ENCODE measurements at regions not wholly inside any gene's neighbourhood (a gene's known extent, or its start where the extent isn't known, plus 50 kb on each side); places are given as distances from the start of the nearest gene placed in this dataset.

- in situ Hi-C loops (cut with MboI): no loop called here
- no peak for TF ChIP-seq SMARCE1 (IDR thresholded peaks at IDR 0.05)
- no peak for ATAC-seq
- no peak for FAIRE-seq
- no peak overlapping the region for H3K4me2 ChIP-seq (ENCODE audit: insufficient read depth, low read length)
- no peak overlapping the region for H3K9ac ChIP-seq (ENCODE audit: insufficient read depth in 1 of 2, low read depth in 2 of 2, low read length in 2 of 2)
- WGBS (ENCODE audit: insufficient coverage, low coverage, missing lambda C conversion rate): 0% methylated on average over 3 of the region's 3 CpGs
- no peak overlapping the region for H2AFZ ChIP-seq (ENCODE audit: low read depth, low read length)
- BruUV-seq (replicated peaks): no TSS peak
- ChIA-PET CTCF (ENCODE audit: low intra/inter-chr PET ratio) (no interaction called here), POLR2A (no interaction called here)
- DNase-seq (ENCODE audit: extremely low read depth in 1 of 4, low spot score in 3 of 4): no peak
- H3K27me3 ChIP-seq (ENCODE audit: control insufficient read depth in 2 of 2, insufficient read depth in 2 of 2, low read length in 2 of 2): no peaks in the 10 kb centered on the region
- no peaks in the 10 kb centered on the region for H3K79me2 ChIP-seq (ENCODE audit: control insufficient read depth, insufficient read depth, low read length)
- H3K9me3 ChIP-seq (replicated peaks; ENCODE audit: control insufficient read depth, insufficient read depth, low read depth, low read length): no peaks in the 10 kb centered on the region
- no peaks in the 10 kb centered on the region for H3K9me1 ChIP-seq (ENCODE audit: control insufficient read depth, insufficient read depth, low read length)
- H3K36me3 ChIP-seq (ENCODE audit: control insufficient read depth, insufficient read depth, low read length): no peaks in the 10 kb centered on the region
- no peak overlapping the region for H3K4me3 ChIP-seq
- no peak overlapping the region for H3K27ac ChIP-seq (ENCODE audit: extremely low read depth, low read depth, low read length)
- no peaks in the 10 kb centered on the region for H3K4me1 ChIP-seq (replicated peaks in 1 of 2; ENCODE audit: control insufficient read depth in 2 of 2, insufficient read depth in 2 of 2, low read length in 2 of 2)
- no peaks in the 10 kb centered on the region for H4K20me1 ChIP-seq (replicated peaks; ENCODE audit: control insufficient read depth, insufficient read depth, low read length)
- intact Hi-C loops (cut with micrococcal nuclease): no loop called here
Observed at GRCh38 chrX:122512561-122513072, 671.5 kb upstream of the GRIA3 start.

GRCh38 chrX:122517786-122518185 lies 666.3 kb upstream of the GRIA3 start:
- no peak overlapping the region for H3K9ac ChIP-seq (ENCODE audit: insufficient read depth in 1 of 2, low read depth in 2 of 2, low read length in 2 of 2)
- H3K36me3 ChIP-seq (ENCODE audit: control insufficient read depth, insufficient read depth, low read length): no peaks in the 10 kb centered on the region
- H3K27ac ChIP-seq (ENCODE audit: extremely low read depth, low read depth, low read length): no peak overlapping the region
- ChIA-PET POLR2A (no interaction called here), CTCF (ENCODE audit: low intra/inter-chr PET ratio) (no interaction called here)
- no TSS peak for BruUV-seq (replicated peaks)
- no peaks in the 10 kb centered on the region for H3K27me3 ChIP-seq (ENCODE audit: control insufficient read depth in 2 of 2, insufficient read depth in 2 of 2, low read length in 2 of 2)
- no peak for FAIRE-seq
- no peaks in the 10 kb centered on the region for H3K4me1 ChIP-seq (replicated peaks in 1 of 2; ENCODE audit: control insufficient read depth in 2 of 2, insufficient read depth in 2 of 2, low read length in 2 of 2)
- H3K4me3 ChIP-seq: no peak overlapping the region
- TF ChIP-seq RBFOX2 (IDR thresholded peaks at IDR 0.05; ENCODE audit: low read depth, low read length): no peak
- TF ChIP-seq MBD2 (IDR thresholded peaks at IDR 0.05; ENCODE audit: borderline replicate concordance, low read depth): no peak
- TF ChIP-seq HIVEP1 (CRISPR knock-in tag; IDR thresholded peaks at IDR 0.05): no peak
- no peak for TF ChIP-seq ZNF76 (CRISPR knock-in tag; IDR thresholded peaks at IDR 0.05; ENCODE audit: borderline replicate concordance)
- no peak for TF ChIP-seq POLR2AphosphoS2 (IDR thresholded peaks at IDR 0.05; ENCODE audit: low read length)
- no peak for TF ChIP-seq ZNF717 (CRISPR knock-in tag; IDR thresholded peaks at IDR 0.05)
- TF ChIP-seq, protein P1, sequence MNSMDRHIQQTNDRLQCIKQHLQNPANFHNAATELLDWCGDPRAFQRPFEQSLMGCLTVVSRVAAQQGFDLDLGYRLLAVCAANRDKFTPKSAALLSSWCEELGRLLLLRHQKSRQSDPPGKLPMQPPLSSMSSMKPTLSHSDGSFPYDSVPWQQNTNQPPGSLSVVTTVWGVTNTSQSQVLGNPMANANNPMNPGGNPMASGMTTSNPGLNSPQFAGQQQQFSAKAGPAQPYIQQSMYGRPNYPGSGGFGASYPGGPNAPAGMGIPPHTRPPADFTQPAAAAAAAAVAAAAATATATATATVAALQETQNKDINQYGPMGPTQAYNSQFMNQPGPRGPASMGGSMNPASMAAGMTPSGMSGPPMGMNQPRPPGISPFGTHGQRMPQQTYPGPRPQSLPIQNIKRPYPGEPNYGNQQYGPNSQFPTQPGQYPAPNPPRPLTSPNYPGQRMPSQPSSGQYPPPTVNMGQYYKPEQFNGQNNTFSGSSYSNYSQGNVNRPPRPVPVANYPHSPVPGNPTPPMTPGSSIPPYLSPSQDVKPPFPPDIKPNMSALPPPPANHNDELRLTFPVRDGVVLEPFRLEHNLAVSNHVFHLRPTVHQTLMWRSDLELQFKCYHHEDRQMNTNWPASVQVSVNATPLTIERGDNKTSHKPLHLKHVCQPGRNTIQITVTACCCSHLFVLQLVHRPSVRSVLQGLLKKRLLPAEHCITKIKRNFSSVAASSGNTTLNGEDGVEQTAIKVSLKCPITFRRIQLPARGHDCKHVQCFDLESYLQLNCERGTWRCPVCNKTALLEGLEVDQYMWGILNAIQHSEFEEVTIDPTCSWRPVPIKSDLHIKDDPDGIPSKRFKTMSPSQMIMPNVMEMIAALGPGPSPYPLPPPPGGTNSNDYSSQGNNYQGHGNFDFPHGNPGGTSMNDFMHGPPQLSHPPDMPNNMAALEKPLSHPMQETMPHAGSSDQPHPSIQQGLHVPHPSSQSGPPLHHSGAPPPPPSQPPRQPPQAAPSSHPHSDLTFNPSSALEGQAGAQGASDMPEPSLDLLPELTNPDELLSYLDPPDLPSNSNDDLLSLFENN (IDR thresholded peaks at IDR 0.05; ENCODE audit: low read depth in 2 of 2, low read length in 2 of 2): no peak
- TF ChIP-seq DACH1 (IDR thresholded peaks at IDR 0.05; ENCODE audit: partially characterized antibody): no peak
- no peak overlapping the region for H3K4me2 ChIP-seq (ENCODE audit: insufficient read depth, low read length)
- H3K79me2 ChIP-seq (ENCODE audit: control insufficient read depth, insufficient read depth, low read length): no peaks in the 10 kb centered on the region
- in situ Hi-C loops (cut with MboI): no loop called here
- H4K20me1 ChIP-seq (replicated peaks; ENCODE audit: control insufficient read depth, insufficient read depth, low read length): no peaks in the 10 kb centered on the region
- intact Hi-C loops (cut with micrococcal nuclease): no loop called here
- no peak for ATAC-seq
- H2AFZ ChIP-seq (ENCODE audit: low read depth, low read length): no peak overlapping the region
- H3K9me3 ChIP-seq (replicated peaks; ENCODE audit: control insufficient read depth, insufficient read depth, low read depth, low read length): no peaks in the 10 kb centered on the region
- DNase-seq (ENCODE audit: extremely low read depth in 1 of 4, low spot score in 3 of 4): no peak
- H3K9me1 ChIP-seq (ENCODE audit: control insufficient read depth, insufficient read depth, low read length): no peaks in the 10 kb centered on the region

Data from K562 (cell line).